Astrocyte (in vitro differentiated cells and primary cell): ENCODE measurements at regions not wholly inside any gene's neighbourhood (a gene's known extent, or its start where the extent isn't known, plus 50 kb on each side); places are given as distances from the start of the nearest gene placed in this dataset.
A peak's percentile ranks its signal among the peaks of the same experiment; 100 is the strongest.

Source experiments
- DNase-seq: peaks from one replicate; pipeline ENCODE4 v3.0.0-alpha.2; 2010; ENCODE audit warnings: low read depth
- FAIRE-seq: peaks from 2 replicates; lab custom pipeline; 2011; peaks lifted over from hg19 to GRCh38; lab: Jason Lieb, UNC
- H2AFZ ChIP-seq: 2 replicates; pipeline ENCODE4 v1.6.0; 2012; ENCODE audit warnings: low read depth, low read length, inconsistent platforms
- H3K27ac ChIP-seq: 2 replicates; pipeline ENCODE4 v1.5.1; 2011; ENCODE audit warnings: low read depth, low read length, inconsistent platforms
- H3K27me3 ChIP-seq: 2 replicates; pipeline ENCODE4 v1.6.0; 2011; ENCODE audit warnings: low read length, inconsistent platforms; ENCODE audit not compliant: insufficient read depth
- H3K36me3 ChIP-seq: 2 replicates; pipeline ENCODE4 v1.5.1; 2011; ENCODE audit warnings: low read length, inconsistent platforms; ENCODE audit not compliant: insufficient read depth
- H3K4me1 ChIP-seq: 2 replicates; pipeline ENCODE4 v1.5.1; 2011; ENCODE audit warnings: low read length, inconsistent platforms; ENCODE audit not compliant: insufficient read depth
- H3K4me2 ChIP-seq: 2 replicates; pipeline ENCODE4 v1.6.0; 2012; ENCODE audit warnings: low read length, inconsistent platforms
- H3K4me3 ChIP-seq: 2 replicates; pipeline ENCODE4 v1.5.1; 2011; ENCODE audit warnings: low read depth, mild to moderate bottlenecking, low read length, inconsistent platforms; ENCODE audit not compliant: insufficient read depth
- H3K79me2 ChIP-seq: 2 replicates; pipeline ENCODE4 v1.6.0; 2012; ENCODE audit warnings: mild to moderate bottlenecking, low read length, inconsistent platforms; ENCODE audit not compliant: insufficient read depth
- H3K9ac ChIP-seq: 2 replicates; pipeline ENCODE4 v1.6.0; 2012; ENCODE audit warnings: mild to moderate bottlenecking, low read length, inconsistent platforms
- H3K9me3 ChIP-seq: 2 replicates; pipeline ENCODE4 v1.5.1; 2012; ENCODE audit warnings: low read depth, mild to moderate bottlenecking, low read length, inconsistent platforms; ENCODE audit not compliant: insufficient read depth
- H4K20me1 ChIP-seq: 2 replicates; pipeline ENCODE4 v1.6.0; 2012; ENCODE audit warnings: low read length, inconsistent platforms; ENCODE audit not compliant: insufficient read depth
- H3K27ac Mint-ChIP-seq: one replicate; pipeline ENCODE4 v1.8.0; 2021; ENCODE audit warnings: mild to moderate bottlenecking, mixed read lengths; ENCODE audit not compliant: unreplicated experiment
- H3K27me3 Mint-ChIP-seq: one replicate; pipeline ENCODE4 v1.8.0; 2021; ENCODE audit warnings: low read depth, mixed read lengths; ENCODE audit not compliant: unreplicated experiment
- H3K36me3 Mint-ChIP-seq: one replicate; pipeline ENCODE4 v1.8.0; 2021; ENCODE audit warnings: low read depth, mixed read lengths; ENCODE audit not compliant: unreplicated experiment
- H3K4me1 Mint-ChIP-seq: one replicate; pipeline ENCODE4 v1.8.0; 2021; ENCODE audit warnings: low read depth, mixed read lengths; ENCODE audit not compliant: unreplicated experiment
- H3K4me3 Mint-ChIP-seq: one replicate; pipeline ENCODE4 v1.8.0; 2021; ENCODE audit warnings: mild to moderate bottlenecking, moderate library complexity, mixed read lengths; ENCODE audit not compliant: unreplicated experiment
- H3K9me3 Mint-ChIP-seq: one replicate; pipeline ENCODE4 v1.8.0; 2021; ENCODE audit warnings: mild to moderate bottlenecking, mixed read lengths; ENCODE audit not compliant: unreplicated experiment
- CTCF ChIP-seq: IDR thresholded peaks from 2 replicates; pipeline ENCODE4 v1.5.1; 2011; ENCODE audit warnings: low read depth, mild to moderate bottlenecking, inconsistent platforms, low read length, moderate library complexity; ENCODE audit not compliant: insufficient read depth
- EZH2 ChIP-seq: IDR thresholded peaks from 2 replicates; pipeline ENCODE4 v1.6.1; 2012; ENCODE audit warnings: mild to moderate bottlenecking, low read length, inconsistent platforms; ENCODE audit not compliant: insufficient read depth

- H3K27me3 Mint-ChIP-seq, result peaks cover 25% of the 10 kb centered on the region
- Histone ChIP-seq H3K4me3 (no peak overlapping the region), H3K4me2 (no peak overlapping the region), H2AFZ (no peak overlapping the region), H3K36me3 (no peaks in the 10 kb centered on the region), H3K27me3 (no peaks in the 10 kb centered on the region), H3K9me3 (no peaks in the 10 kb centered on the region), H3K9ac (no peak overlapping the region), H3K79me2 (no peaks in the 10 kb centered on the region), H3K4me1 (peaks cover 23% of the 10 kb centered on the region), H4K20me1 (no peaks in the 10 kb centered on the region), H3K27ac (no peak overlapping the region)
- H3K4me3 Mint-ChIP-seq, result no peak overlapping the region
- TF ChIP-seq EZH2 (no peak), CTCF (no peak)
- peak overlapping the region; percentile 69 for H3K27ac Mint-ChIP-seq
- H3K4me1 Mint-ChIP-seq, result peaks cover 16% of the 10 kb centered on the region
- peaks cover 3% of the 10 kb centered on the region for H3K9me3 Mint-ChIP-seq
- no peaks in the 10 kb centered on the region for H3K36me3 Mint-ChIP-seq
- FAIRE-seq, result no peak
- DNase-seq, result no peak
These were observed 135.1 kb upstream of the ID2 start for GRCh38 chr2:8546612-8547283.

GRCh38 chr2:8547284-8548064, 134.4 kb upstream of the ID2 start:
- H4K20me1 ChIP-seq, result no peaks in the 10 kb centered on the region
- H3K79me2 ChIP-seq, result no peaks in the 10 kb centered on the region
- no peak overlapping the region for H3K4me2 ChIP-seq
- H3K27ac Mint-ChIP-seq, result peak overlapping the region; percentile 69
- H3K27me3 Mint-ChIP-seq, result peaks cover 23% of the 10 kb centered on the region
- H3K27ac ChIP-seq, result no peak overlapping the region
- FAIRE-seq (no peak), DNase-seq (no peak)
- H3K4me1 Mint-ChIP-seq, result peaks cover 19% of the 10 kb centered on the region
- no peak overlapping the region for H3K4me3 Mint-ChIP-seq
- H3K36me3 ChIP-seq, result no peaks in the 10 kb centered on the region
- H3K4me1 ChIP-seq, result peaks cover 23% of the 10 kb centered on the region
- no peaks in the 10 kb centered on the region for H3K9me3 ChIP-seq
- TF ChIP-seq CTCF (no peak), EZH2 (no peak)
- no peak overlapping the region for H2AFZ ChIP-seq
- no peak overlapping the region for H3K4me3 ChIP-seq
- no peaks in the 10 kb centered on the region for H3K27me3 ChIP-seq
- peaks cover 3% of the 10 kb centered on the region for H3K9me3 Mint-ChIP-seq
- no peaks in the 10 kb centered on the region for H3K36me3 Mint-ChIP-seq
- no peak overlapping the region for H3K9ac ChIP-seq
